ENCODE measurements at regions not wholly inside any gene's neighbourhood (a gene's known extent, or its start where the extent isn't known, plus 50 kb on each side); places are given as distances from the start of the nearest gene placed in this dataset.
"Not testable (repeated sequence)": the region's sequence is repeated elsewhere in the genome, so short reads cannot be mapped to it uniquely, and the experiment has no call there.

- no peaks in the 10 kb centered on the region for H3K36me3 Mint-ChIP-seq (ENCODE audit: low read depth)
- H3K27me3 Mint-ChIP-seq (ENCODE audit: low read depth), result peaks cover 5% of the 10 kb centered on the region
These were observed 337.3 kb upstream of the DIPK2B start for GRCh38 chrX:45537936-45538335.

GRCh38 chrX:45527834-45528233 lies 327.2 kb upstream of the DIPK2B start:
- H3K9me3 Mint-ChIP-seq, result no peaks in the 10 kb centered on the region
- H3K4me1 Mint-ChIP-seq (ENCODE audit: low read depth), result peaks cover 2% of the 10 kb centered on the region
- H3K36me3 Mint-ChIP-seq (ENCODE audit: low read depth), result no peaks in the 10 kb centered on the region
- H3K27me3 Mint-ChIP-seq (ENCODE audit: low read depth), result no peaks in the 10 kb centered on the region
- H3K27ac Mint-ChIP-seq, result no peak overlapping the region
- no peak overlapping the region for H3K4me3 Mint-ChIP-seq

More at GRCh38 chrX:45537936-45538335, 337.3 kb upstream of the DIPK2B start:
- no peak overlapping the region for H3K4me3 Mint-ChIP-seq
- H3K27ac Mint-ChIP-seq, result no peak overlapping the region
- peaks cover 11% of the 10 kb centered on the region for H3K9me3 Mint-ChIP-seq
- H3K4me1 Mint-ChIP-seq (ENCODE audit: low read depth), result no peaks in the 10 kb centered on the region

GRCh38 chrX:45524805-45525204 lies 324.1 kb upstream of the DIPK2B start:
- Mint-ChIP-seq H3K27ac (no peak overlapping the region), H3K4me1 (ENCODE audit: low read depth) (peaks cover 2% of the 10 kb centered on the region), H3K4me3 (no peak overlapping the region), H3K27me3 (ENCODE audit: low read depth) (peaks cover 3% of the 10 kb centered on the region), H3K9me3 (no peaks in the 10 kb centered on the region), H3K36me3 (ENCODE audit: low read depth) (no peaks in the 10 kb centered on the region)

DNA sequence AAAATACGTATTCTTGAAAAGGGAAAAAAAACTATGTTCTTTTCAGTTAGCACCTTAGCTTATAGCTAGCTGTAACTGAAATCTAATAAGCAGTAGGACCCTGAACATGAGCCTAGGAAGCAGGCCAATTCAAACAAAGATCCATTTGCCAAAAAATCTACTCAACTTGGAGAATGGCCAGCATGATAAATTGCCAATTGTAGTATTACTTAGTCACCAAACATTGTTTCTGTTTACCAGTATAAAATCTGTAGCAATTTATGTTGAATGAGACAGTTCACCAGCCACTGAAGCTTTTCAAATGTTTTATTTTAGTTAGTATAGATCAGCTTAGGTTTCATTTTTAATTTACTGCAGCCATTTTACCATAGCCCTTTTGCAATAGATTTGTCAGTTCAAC lies 323.6 kb upstream of the DIPK2B start:
- Mint-ChIP-seq H3K27ac (no peak overlapping the region), H3K27me3 (ENCODE audit: low read depth) (peaks cover 3% of the 10 kb centered on the region), H3K9me3 (no peaks in the 10 kb centered on the region), H3K4me3 (no peak overlapping the region), H3K4me1 (ENCODE audit: low read depth) (peaks cover 2% of the 10 kb centered on the region), H3K36me3 (ENCODE audit: low read depth) (no peaks in the 10 kb centered on the region)

GRCh38 chrX:45518552-45518951 lies 317.9 kb upstream of the DIPK2B start:
- Mint-ChIP-seq H3K27ac (no peak overlapping the region), H3K4me1 (ENCODE audit: low read depth) (peaks cover 9% of the 10 kb centered on the region), H3K9me3 (no peaks in the 10 kb centered on the region), H3K4me3 (no peak overlapping the region), H3K36me3 (ENCODE audit: low read depth) (no peaks in the 10 kb centered on the region), H3K27me3 (ENCODE audit: low read depth) (peaks cover 4% of the 10 kb centered on the region)

DNA sequence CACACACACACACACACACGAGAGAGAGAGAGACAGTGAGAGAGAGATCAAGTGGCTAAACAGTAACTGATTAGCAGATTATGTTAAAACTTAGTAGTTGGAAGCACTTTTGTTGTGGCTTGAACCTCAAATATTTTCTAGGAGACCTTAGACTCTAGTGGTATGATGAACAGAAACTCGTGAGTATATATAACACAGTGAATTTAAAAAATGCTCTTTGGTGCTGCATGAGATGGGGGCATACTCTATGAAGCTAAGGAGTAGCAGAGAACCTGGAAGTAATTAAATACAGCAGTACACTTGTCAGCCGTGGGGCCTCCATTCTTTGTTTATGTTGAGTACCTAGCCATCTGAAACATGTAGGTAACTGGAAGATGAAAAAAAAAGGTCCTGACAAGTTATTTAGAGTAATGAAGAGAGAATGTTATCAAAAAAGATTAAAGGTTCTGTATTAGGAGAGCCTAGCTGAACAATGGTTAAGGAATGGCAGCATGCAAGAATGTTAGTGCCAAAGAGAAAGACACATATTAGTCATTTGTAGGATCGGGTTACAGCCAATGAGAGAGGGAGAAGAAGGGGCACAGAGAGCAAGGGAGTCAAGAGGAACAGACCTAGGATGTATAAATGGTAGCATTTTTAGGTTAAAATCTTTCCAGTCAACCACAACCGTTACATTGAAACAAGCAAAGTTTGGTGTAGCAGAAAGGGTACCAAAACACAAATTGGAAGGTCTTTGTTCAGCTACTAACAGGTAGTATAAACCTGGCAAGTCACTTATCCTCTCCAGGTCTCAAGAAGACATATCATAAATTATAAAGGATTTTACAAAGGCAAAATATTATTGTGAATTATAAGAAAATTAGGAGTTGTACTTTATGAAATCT lies 316.7 kb upstream of the DIPK2B start:
- Mint-ChIP-seq H3K9me3 (no peaks in the 10 kb centered on the region), H3K36me3 (ENCODE audit: low read depth) (no peaks in the 10 kb centered on the region), H3K4me3 (no peak overlapping the region), H3K27me3 (ENCODE audit: low read depth) (peaks cover 6% of the 10 kb centered on the region), H3K27ac (no peak overlapping the region), H3K4me1 (ENCODE audit: low read depth) (peaks cover 9% of the 10 kb centered on the region)

DNA sequence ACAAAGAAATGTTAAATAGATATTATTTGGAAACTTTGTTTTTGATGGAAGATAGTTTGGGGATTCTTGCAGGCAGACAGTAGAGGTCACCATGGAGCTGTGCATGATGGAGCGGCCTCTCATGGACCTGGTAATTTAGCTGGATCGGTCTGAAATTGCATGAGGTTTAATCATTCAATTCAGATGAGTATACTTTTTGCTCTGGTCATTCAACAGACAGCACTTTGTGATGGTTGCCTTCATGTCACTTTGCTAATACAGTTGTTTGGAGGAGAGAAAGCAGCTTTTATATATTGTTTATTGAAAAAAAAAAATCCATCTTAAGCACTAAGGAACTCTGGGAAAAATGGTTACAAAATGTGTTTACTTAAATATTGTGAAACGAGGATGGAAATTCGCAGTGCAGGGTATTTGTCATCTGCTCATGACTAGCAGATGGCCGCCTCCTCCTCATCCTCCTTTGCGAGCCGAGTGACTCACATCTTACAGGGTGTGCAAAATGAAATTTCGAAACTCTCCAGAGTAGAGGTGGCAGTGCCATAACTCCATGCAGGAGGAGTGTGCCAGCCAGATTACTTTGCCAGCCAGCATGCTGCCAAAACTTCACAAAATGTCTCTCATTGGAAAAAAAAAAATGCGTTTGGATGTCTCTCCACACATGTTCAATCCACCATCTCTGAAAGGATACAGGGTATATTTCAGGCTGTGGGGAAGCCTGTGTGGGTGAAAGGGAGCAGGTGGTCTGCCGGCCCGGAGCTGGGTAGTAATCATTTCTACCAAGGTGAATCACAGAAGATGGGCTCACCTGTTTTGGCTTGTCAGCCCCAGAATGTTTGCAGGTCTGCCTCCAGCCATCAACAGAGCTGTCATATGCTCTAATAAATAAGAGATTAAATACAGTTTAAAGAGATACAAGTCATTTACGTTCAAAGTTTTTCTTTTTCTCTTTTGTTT lies 314.9 kb upstream of the DIPK2B start:
- Mint-ChIP-seq H3K4me1 (ENCODE audit: low read depth) (peaks cover 9% of the 10 kb centered on the region), H3K4me3 (no peak overlapping the region), H3K9me3 (no peaks in the 10 kb centered on the region), H3K27ac (no peak overlapping the region), H3K36me3 (ENCODE audit: low read depth) (no peaks in the 10 kb centered on the region), H3K27me3 (ENCODE audit: low read depth) (peaks cover 3% of the 10 kb centered on the region)

GRCh38 chrX:45513042-45513441 lies 312.4 kb upstream of the DIPK2B start:
- Mint-ChIP-seq H3K36me3 (ENCODE audit: low read depth) (no peaks in the 10 kb centered on the region), H3K4me1 (ENCODE audit: low read depth) (peaks cover 9% of the 10 kb centered on the region), H3K9me3 (no peaks in the 10 kb centered on the region), H3K27me3 (ENCODE audit: low read depth) (peaks cover 3% of the 10 kb centered on the region), H3K27ac (no peak overlapping the region), H3K4me3 (no peak overlapping the region)

DNA sequence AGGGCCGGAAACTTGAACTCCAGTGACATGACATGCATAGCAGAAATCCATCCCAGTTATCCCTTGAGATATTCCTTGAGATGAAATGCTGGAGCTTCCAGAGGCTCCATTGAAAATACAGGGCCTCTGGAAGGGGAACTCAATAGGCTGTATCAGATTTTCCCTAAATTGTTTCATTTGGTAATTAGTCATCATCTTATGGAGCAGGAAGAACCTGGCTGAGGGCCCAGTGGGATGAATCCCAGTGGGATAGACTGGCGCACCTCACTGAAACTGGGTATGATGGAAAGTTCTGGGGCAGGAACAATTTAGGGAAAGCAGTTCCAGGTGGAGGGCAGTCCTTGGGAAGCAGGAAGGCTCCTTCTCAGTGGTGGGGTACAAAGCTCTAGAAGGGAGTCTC lies 307.8 kb upstream of the DIPK2B start:
- peaks cover 2% of the 10 kb centered on the region for H3K4me1 Mint-ChIP-seq (ENCODE audit: low read depth)
- no peak overlapping the region for H3K4me3 Mint-ChIP-seq
- no peaks in the 10 kb centered on the region for H3K9me3 Mint-ChIP-seq
- peaks cover 2% of the 10 kb centered on the region for H3K36me3 Mint-ChIP-seq (ENCODE audit: low read depth)
- peaks cover 2% of the 10 kb centered on the region for H3K27me3 Mint-ChIP-seq (ENCODE audit: low read depth)
- H3K27ac Mint-ChIP-seq, result no peak overlapping the region

GRCh38 chrX:45506149-45506730 lies 305.6 kb upstream of the DIPK2B start:
- peaks cover 2% of the 10 kb centered on the region for H3K36me3 Mint-ChIP-seq (ENCODE audit: low read depth)

GRCh38 chrX:45505214-45505613 lies 304.5 kb upstream of the DIPK2B start:
- Mint-ChIP-seq H3K4me1 (ENCODE audit: low read depth) (peaks cover 2% of the 10 kb centered on the region), H3K4me3 (no peak overlapping the region), H3K27ac (no peak overlapping the region)

More at GRCh38 chrX:45506149-45506730, 305.6 kb upstream of the DIPK2B start:
- Mint-ChIP-seq H3K27ac (no peak overlapping the region), H3K4me3 (no peak overlapping the region), H3K4me1 (ENCODE audit: low read depth) (peaks cover 2% of the 10 kb centered on the region), H3K27me3 (ENCODE audit: low read depth) (no peaks in the 10 kb centered on the region), H3K9me3 (no peaks in the 10 kb centered on the region)

GRCh38 chrX:45503787-45504362 lies 303.2 kb upstream of the DIPK2B start:
- not testable (repeated sequence) for H3K9me3 Mint-ChIP-seq; H3K27ac Mint-ChIP-seq; H3K4me3 Mint-ChIP-seq; H3K27me3 Mint-ChIP-seq (ENCODE audit: low read depth); H3K4me1 Mint-ChIP-seq (ENCODE audit: low read depth); H3K36me3 Mint-ChIP-seq (ENCODE audit: low read depth)

More at GRCh38 chrX:45505214-45505613, 304.5 kb upstream of the DIPK2B start:
- Mint-ChIP-seq H3K27me3 (ENCODE audit: low read depth) (no peaks in the 10 kb centered on the region), H3K9me3 (no peaks in the 10 kb centered on the region), H3K36me3 (ENCODE audit: low read depth) (peaks cover 2% of the 10 kb centered on the region)

DNA sequence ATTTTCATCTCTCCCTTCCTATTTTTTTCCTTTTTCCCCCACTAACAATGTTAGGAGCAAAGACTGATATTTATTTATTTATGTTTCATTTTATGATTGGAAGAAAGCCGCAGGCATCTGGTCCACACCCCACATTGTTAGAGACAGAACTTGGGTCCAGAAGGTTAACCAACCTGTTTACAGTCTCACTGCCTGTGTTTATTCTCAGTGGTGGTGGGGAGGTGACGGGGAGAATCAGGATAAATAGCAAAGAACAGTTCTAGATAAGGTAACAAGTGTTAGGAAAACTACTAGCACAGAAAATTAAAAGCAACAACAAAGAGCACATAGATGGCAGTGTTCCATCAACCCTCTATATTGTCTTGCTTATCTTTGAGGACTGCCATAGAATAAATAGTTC lies 301.7 kb upstream of the DIPK2B start:
- Mint-ChIP-seq H3K4me1 (ENCODE audit: low read depth) (peaks cover 2% of the 10 kb centered on the region), H3K27me3 (ENCODE audit: low read depth) (no peaks in the 10 kb centered on the region), H3K36me3 (ENCODE audit: low read depth) (peaks cover 2% of the 10 kb centered on the region), H3K9me3 (peaks cover 3% of the 10 kb centered on the region), H3K27ac (no peak overlapping the region), H3K4me3 (no peak overlapping the region)

DNA sequence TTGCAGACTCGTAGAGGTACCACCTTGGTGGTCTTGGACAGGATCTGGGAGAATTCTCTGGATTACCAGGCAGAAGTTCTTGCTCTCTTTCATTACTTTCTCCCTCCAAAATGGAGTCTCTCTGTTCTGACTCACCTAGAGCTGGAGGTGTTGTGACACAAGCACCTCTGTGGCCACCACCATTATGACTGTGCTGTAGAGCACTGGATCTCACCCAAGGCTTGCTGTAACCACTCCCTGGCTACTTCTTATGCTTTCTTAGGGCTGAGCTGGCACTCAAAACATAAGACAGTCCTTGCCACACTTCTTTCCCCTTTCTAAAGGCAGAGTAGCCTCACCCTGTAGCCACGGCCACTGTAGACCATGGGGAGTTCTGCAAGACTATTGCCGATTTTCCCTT lies 296.6 kb upstream of the DIPK2B start:
- peaks cover 1% of the 10 kb centered on the region for H3K36me3 Mint-ChIP-seq (ENCODE audit: low read depth)
- H3K4me3 Mint-ChIP-seq, result no peak overlapping the region
- peaks cover 12% of the 10 kb centered on the region for H3K9me3 Mint-ChIP-seq
- H3K4me1 Mint-ChIP-seq (ENCODE audit: low read depth), result no peaks in the 10 kb centered on the region
- H3K27me3 Mint-ChIP-seq (ENCODE audit: low read depth), result no peaks in the 10 kb centered on the region
- H3K27ac Mint-ChIP-seq, result no peak overlapping the region
